GM06990 (cell line): ENCODE measurements at regions not wholly inside any gene's neighbourhood (a gene's known extent, or its start where the extent isn't known, plus 50 kb on each side); places are given as distances from the start of the nearest gene placed in this dataset.

ENCODE experiments used
- DNase-seq: peaks from one replicate; pipeline ENCODE4 v3.0.0-alpha.2; 2011; ENCODE audit not compliant: insufficient read length; ENCODE audit errors: extremely low read depth
- H3K27me3 ChIP-seq: replicated peaks from 2 replicates; pipeline ENCODE4 v1.6.0; 2011; ENCODE audit warnings: low read length; ENCODE audit not compliant: control insufficient read depth, insufficient read depth
- H3K36me3 ChIP-seq: 2 replicates; pipeline ENCODE4 v1.5.1; 2011; ENCODE audit warnings: low read length; ENCODE audit not compliant: control insufficient read depth, insufficient read depth
- H3K4me3 ChIP-seq: replicated peaks from 2 replicates; pipeline ENCODE4 v1.5.1; 2011; ENCODE audit warnings: low read depth, mild to moderate bottlenecking, control low read depth, low read length
- CTCF ChIP-seq: IDR thresholded peaks from 2 replicates; pipeline ENCODE4 v1.5.1; 2011; ENCODE audit warnings: low read length, control low read depth, mild to moderate bottlenecking, inconsistent platforms; ENCODE audit not compliant: insufficient read depth, poor library complexity, severe bottlenecking

- H3K27me3 ChIP-seq: 0 out of 2 replicates have a peak, but pooled peaks cover 1% of the 10 kb centered on the region
- H3K36me3 ChIP-seq: no peaks in the 10 kb centered on the region
- no peak overlapping the region for H3K4me3 ChIP-seq
- no peak for TF ChIP-seq CTCF
- no peak for DNase-seq
These were observed 96.0 kb upstream of the TLE3 start for GRCh38 chr15:70193734-70194133.

DNA sequence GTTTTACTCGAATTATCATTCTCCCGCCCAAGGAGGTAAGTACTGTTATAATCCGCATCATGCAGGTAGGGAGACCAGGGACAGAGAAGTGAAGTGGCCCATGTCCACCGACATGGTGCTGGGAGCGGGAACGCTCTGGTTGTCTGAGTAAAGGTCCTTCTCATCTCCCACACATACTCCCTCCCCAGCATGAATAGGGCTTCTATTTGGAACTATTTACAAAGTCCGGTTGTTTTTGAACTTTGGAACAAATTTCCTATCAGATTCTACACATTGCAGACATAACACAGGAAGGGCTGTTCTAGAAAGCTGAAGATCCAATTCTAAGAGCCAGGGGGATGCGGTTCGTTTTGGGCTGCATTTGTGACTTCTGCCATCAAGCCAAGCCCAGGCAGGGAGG, 94.8 kb upstream of the TLE3 start:
- Histone ChIP-seq H3K36me3 (no peaks in the 10 kb centered on the region), H3K4me3 (no peak overlapping the region), H3K27me3 (0 out of 2 replicates have a peak, but pooled peaks cover 1% of the 10 kb centered on the region)
- no peak for TF ChIP-seq CTCF
- no peak for DNase-seq

DNA sequence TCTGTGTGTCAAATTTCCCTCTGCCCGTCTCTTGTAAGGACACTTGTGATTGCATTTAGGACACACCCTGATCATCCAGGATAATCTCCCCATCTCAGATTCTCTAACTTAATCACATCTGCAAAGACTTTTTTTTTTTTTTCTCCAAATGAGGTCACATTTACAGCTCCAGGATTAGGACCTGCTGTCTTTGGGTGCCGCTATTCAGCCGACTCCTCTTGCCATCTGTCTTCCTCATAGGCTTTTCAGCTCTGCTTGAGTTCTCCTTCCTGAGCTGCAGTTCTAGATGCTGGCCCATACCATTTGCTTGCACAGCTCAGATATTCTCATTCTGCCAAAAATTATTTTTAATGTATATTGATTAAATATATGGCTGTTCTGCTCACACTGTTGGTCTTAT, 94.3 kb upstream of the TLE3 start:
- no peak for DNase-seq
- H3K27me3 ChIP-seq: 0 out of 2 replicates have a peak, but pooled peaks cover 1% of the 10 kb centered on the region
- H3K36me3 ChIP-seq: no peaks in the 10 kb centered on the region
- H3K4me3 ChIP-seq: no peak overlapping the region
- TF ChIP-seq CTCF: no peak

GRCh38 chr15:70190965-70191364, 93.2 kb upstream of the TLE3 start:
- no peak for TF ChIP-seq CTCF
- Histone ChIP-seq H3K27me3 (0 out of 2 replicates have a peak, but pooled peaks cover 1% of the 10 kb centered on the region), H3K4me3 (no peak overlapping the region), H3K36me3 (no peaks in the 10 kb centered on the region)
- no peak for DNase-seq

GRCh38 chr15:70189826-70190695, 92.3 kb upstream of the TLE3 start:
- no peaks in the 10 kb centered on the region for H3K36me3 ChIP-seq
- no peak for DNase-seq
- TF ChIP-seq CTCF: no peak
- 0 out of 2 replicates have a peak, but pooled peaks cover 1% of the 10 kb centered on the region for H3K27me3 ChIP-seq
- H3K4me3 ChIP-seq: no peak overlapping the region
